Omental fat pad (tissue), 3 donors: ENCODE measurements at regions not wholly inside any gene's neighbourhood (a gene's known extent, or its start where the extent isn't known, plus 50 kb on each side); places are given as distances from the start of the nearest gene placed in this dataset.

Experiments used
- ATAC-seq: fragments of 150-250 bp; one replicate; pipeline ENCODE4 v1.9.1; 2016; ENCODE audit warnings: mild to moderate bottlenecking, moderate library complexity; ENCODE audit not compliant: low FRiP score
- DNase-seq: peaks from one replicate; pipeline ENCODE4 v3.0.0-alpha.2; 2019; ENCODE audit warnings: low spot score
- TF ChIP-seq, protein P1 (sequence below), 3 donors: fragments of 450-650 bp; IDR thresholded peaks; one replicate each; pipeline ENCODE4 v1.5.1; 2016 to 2017; ENCODE audit warnings: antibody characterized with exemption in 3 of 3, mild to moderate bottlenecking in 3 of 3, moderate library complexity in 2 of 3

DNA sequence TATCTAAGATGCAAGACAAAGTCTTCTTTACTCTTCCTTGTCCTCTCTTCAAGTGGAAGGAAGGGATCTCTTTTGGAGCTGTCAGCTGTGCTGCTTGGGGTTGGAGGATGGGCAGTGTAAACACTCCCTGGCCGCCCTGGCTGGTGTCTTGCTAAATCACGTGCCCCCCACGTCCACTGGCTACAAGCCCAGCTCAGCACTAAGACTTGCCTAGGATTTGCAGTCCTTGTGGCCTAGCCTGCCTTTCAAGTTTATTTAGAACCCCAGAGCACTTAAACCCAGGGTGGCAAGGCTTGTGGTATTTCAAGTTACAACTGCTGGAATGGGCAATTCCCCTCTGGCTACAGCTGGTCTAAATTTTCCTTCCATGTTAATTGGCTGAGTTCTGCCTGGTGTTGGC is 272.4 kb upstream of the MYO3A start:
- TF ChIP-seq, protein P1, sequence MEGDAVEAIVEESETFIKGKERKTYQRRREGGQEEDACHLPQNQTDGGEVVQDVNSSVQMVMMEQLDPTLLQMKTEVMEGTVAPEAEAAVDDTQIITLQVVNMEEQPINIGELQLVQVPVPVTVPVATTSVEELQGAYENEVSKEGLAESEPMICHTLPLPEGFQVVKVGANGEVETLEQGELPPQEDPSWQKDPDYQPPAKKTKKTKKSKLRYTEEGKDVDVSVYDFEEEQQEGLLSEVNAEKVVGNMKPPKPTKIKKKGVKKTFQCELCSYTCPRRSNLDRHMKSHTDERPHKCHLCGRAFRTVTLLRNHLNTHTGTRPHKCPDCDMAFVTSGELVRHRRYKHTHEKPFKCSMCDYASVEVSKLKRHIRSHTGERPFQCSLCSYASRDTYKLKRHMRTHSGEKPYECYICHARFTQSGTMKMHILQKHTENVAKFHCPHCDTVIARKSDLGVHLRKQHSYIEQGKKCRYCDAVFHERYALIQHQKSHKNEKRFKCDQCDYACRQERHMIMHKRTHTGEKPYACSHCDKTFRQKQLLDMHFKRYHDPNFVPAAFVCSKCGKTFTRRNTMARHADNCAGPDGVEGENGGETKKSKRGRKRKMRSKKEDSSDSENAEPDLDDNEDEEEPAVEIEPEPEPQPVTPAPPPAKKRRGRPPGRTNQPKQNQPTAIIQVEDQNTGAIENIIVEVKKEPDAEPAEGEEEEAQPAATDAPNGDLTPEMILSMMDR (IDR thresholded peaks at IDR 0.05) = no peak
- no peak for ATAC-seq
- no peak for DNase-seq

DNA sequence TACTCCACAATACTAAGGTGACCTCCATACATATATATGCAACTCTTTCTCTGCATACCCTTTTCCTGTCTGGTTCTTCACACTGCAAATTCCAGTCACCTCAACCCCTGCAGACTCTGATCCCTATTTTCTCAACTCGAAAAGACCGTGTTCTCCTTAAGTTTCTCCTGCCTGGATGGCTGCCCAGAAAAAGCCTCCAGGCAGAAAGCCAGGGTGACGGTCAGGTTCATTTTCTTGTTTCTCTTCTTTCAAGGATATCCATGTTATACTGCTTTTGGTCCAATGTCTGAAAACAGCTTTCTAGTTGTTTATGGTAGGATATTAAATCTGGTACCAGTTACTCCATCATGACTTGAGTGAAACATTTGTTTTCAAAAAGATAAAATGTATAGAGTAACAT is 267.8 kb upstream of the MYO3A start:
- ATAC-seq (no peak), DNase-seq (no peak)
- TF ChIP-seq, protein P1 (IDR thresholded peaks at IDR 0.05) = no peak

DNA sequence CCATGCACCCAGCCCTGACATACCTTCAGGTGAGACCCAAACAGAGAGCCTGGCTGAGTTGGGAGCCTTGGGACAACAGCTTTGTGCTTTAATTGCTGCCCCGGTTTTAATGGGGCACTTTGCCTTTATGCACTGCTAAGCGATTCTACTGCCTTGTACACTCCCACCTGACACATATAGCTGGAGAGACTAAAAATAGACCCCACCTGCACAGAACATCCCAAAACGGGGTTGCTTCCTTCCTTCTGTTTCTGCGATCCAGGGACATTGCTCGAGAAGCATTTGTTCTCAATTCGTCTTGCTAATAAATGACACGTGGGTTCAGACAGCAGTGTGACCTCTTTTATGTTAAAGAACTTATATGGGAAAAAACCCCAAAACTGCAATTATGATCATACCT is 258.8 kb upstream of the MYO3A start:
- no peak for ATAC-seq
- no peak for DNase-seq
- TF ChIP-seq, protein P1 (IDR thresholded peaks at IDR 0.05) = no peak

DNA sequence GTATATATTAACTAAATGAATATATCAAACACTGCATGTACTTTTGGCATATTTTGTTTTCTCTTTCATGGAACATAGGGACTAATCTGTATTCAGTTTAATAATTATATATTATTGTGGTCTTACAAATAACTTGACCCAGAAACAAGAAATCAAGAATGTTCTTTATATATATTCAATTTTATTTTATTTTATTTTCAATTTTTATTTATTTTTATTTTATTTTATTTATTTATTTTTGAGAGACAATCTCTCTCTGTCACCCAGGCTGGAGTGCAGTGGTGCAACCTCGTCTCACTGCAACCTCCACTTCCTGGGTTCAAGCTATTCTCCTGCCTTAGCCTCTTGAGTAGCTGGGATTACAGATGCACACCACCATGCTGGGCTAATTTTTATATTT is 258.4 kb upstream of the MYO3A start:
- TF ChIP-seq, protein P1 (IDR thresholded peaks at IDR 0.05) = no peak
- DNase-seq = no peak

DNA sequence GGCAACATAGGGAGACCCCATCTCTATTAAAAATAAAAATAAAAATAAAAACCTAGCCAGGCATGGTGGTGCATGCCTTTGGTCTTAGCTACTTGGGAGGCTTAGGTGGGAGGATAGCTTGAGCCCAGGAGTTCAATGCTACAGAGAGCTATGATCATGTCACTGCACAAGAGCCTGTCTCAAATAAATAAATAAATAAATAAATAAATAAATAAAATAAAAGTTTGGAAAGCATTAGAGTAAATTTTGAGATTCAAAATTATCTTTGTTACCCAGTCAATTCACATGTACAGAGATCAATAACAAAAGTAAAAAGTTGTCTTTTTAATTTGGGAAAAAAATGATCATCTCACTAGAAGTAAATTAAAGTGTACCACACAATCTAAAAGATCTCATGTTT is 255.8 kb upstream of the MYO3A start:
- no peak for DNase-seq
- TF ChIP-seq, protein P1 (IDR thresholded peaks at IDR 0.05) = no peak
- no peak for ATAC-seq

More for the DNA sequence above, 258.4 kb upstream of the MYO3A start:
- no peak for ATAC-seq

DNA sequence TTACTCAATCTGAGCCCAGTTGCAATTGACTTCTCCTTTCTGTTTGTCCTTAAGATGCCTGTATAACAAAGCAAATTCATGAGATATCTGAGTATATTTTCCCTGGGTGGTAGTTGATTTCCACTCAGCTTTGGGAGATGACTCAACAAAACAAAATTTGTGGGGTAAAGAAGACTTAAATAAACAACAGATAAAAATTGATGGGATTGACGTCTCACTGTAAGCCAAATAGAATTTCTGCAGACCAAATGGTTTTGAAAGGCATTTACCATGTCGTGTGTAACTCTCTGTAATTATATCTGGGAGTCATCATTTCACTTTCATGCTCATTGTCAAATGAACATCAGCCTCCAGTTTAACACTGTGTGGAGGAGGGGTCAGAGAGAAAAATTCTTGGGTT is 255.4 kb upstream of the MYO3A start:
- TF ChIP-seq, protein P1 (IDR thresholded peaks at IDR 0.05) = no peak
- no peak for DNase-seq
- ATAC-seq = no peak

DNA sequence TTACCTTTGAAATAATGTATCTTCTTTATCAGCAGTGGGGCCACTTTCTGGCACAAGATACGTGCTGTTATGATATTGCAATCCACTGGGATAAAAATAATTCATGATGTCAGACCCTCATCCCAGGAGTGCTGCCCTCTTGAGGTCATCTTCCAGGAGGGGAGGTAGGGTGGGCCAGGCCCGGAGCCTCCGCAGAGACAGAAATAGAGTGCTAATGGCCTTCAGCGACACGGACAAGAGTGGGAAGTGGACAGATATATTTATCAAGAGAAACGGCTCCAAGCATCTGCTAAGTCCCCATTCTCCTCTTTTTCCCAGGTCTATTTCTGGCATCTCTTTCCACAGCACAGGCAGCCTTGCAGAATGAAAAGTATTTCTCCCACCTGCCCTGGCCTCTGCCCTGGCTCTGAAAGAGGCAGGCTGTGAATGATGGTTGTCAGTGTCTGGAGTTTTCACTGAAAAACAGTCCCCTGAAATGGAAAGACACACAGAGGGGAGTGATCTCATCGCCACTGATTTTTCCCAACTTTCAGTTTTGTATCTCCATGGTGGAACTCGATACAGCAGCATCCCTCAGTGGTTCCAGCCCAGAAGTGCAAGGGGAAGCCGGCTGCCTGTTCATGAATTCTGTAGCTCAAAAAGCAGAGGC is 251.7 kb upstream of the MYO3A start:
- DNase-seq (no peak), ATAC-seq (peak; percentile 75)

More for the DNA sequence above, 251.7 kb upstream of the MYO3A start:
- TF ChIP-seq, protein P1 (IDR thresholded peaks at IDR 0.05) = no peak
